ENCODE measurements at regions not wholly inside any gene's neighbourhood (a gene's known extent, or its start where the extent isn't known, plus 50 kb on each side); places are given as distances from the start of the nearest gene placed in this dataset.
A peak's percentile ranks its signal among the peaks of the same experiment; 100 is the strongest.
"Not testable (repeated sequence)": the region's sequence is repeated elsewhere in the genome, so short reads cannot be mapped to it uniquely, and the experiment has no call there.

DNA sequence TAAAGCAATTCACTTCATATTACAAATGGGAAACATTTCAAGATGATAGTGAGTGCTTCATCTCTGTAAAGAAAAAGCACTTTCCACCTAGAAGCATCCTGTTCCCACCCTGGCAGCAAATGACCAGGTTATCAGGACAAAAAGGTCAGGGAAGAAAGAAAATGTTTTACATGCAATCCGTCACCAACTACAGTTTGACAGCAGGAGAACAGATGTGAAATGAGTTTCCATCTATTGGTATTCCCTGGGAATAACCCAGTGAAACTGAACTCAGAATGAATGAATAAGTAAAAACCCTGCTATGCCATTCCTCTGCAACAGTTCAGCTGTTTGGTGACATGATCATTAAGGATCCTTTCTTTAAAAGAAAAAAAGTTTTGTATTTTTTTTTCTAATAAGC is 67.6 kb downstream of the HTR1A start:
- no peak for DNase-seq

DNA sequence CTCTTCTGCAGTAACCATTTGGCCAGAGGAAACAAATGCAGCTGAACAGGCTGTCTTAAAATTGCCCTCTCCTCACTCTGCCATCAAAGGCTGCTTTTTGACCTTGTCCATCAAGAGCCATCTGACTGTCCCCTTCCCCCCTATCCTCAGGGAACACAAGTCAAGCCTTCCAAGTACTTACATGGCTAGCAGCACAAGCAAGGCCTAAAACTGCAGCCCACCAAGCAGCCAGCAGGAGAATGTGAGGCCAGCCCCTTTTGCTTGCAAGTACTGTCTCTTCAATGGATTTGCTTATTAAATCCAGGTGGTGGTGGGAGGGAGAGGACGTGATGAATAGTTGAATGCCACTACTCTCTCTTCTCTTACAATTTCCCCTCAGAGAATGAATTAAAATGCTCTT is 83.5 kb downstream of the HTR1A start:
- no peak for DNase-seq

DNA sequence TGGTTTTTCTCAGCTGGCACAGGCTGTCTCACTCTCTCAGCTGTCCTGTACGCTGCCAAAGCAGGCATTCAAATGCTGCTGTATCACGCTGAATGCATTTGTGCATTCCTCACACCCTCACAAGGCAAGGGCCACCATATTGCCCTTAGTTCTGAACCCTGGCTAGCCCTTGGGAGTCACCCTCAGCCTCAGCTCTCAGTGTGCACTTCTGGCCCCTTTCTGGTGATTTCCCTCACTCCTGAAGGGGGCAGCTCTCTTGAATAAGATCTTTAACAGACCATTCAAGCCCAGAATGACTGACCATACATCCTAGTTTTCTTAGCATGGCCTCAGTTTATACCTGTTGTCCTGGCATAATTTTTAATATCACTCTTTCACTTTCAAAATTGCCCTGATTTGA is 84.3 kb downstream of the HTR1A start:
- DNase-seq, result no peak

DNA sequence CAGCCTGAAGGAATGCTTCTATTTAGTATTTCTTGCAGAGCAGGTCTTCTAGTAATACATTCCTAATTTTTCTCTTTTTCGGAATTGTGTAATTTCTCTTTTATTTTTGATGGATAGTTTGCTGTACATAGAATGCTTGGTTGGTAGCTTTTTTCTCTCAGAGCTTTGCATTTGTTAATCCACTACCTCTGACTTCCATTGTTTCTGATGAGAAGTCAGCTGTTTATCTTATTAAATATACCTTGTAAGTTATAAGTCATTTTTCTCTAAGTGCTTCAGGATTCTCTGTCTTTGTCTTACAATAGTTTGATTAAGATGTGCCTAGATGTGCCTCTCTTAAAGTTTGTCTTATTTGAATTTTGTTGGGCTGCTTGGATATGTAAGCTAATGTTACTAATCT is 101.9 kb downstream of the HTR1A start:
- no peak for DNase-seq

DNA sequence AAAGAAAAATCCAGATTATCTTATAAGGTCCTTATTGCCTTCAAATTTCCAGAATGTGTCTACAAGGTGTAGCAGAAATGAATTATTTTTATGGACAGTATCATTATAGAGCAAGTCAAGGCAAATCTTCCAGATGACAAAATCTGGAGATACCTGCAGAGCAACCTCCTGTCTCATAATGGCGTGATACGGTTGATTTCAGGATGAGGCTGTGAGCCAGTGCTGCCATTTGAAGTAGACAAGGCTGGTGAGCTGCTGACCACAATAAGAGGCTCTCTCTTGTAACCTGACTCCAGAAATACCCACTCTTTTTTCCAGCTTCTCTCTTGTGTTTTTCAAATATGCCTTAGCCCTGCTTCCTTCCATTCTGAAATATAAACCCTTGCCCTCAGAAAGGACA is 108.2 kb downstream of the HTR1A start:
- DNase-seq, result peak; percentile 69

DNA sequence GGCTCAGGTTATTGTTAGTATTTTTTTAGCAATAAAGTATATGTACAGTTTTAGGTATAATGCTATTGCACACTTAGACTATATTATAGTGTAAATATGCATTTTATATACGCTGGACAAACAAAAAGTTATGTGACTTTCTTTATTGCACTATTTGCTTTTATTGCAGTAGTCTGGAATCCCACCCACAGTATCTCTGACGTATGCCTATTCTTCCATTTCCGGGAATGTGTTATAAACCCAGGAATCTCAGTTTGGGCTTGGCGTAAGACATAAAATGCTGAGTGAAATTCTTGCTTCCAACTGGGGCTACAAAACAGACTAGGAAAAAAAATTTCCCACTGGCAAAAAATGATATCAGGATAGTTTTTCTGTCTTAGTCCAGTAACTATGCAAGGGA is 119.1 kb downstream of the HTR1A start:
- DNase-seq, result no peak

DNA sequence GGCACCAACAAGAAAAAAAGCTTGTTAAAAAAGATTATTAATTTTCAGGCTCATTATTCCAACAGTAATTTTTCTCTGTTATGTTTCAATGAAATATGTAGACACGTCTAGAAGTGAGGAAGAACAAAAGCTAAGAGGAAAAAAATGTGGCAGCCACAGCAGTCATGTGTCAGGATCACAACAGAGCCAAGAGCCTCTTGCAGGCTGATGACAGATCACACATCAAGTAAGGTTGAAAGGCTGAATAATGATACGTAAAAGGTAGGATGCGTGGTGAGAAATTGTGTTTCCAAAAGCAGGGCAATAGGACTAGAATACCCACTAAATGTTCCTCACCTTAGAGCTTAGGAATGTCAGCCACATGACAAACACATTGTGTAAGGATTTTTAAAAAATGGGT is 124.8 kb downstream of the HTR1A start:
- DNase-seq, result no peak

DNA sequence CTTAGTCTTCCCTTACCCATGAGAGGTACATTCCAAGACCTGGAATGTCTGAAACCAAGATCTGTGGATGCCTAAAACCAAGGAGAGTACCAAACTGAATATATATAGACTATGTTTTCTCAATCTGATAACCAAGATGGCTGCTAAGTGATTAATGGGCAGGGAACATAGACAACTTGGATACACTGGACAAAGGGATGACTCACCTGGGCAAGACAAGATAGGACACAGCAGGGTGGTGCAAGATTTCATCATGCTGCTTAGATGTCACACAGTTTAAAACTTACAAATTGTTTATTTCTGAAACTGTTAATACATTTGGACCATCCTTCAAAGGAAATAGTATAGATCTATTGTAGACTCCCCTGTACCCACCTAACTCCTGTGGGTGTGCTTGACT is 130.9 kb downstream of the HTR1A start:
- no peak for DNase-seq

DNA sequence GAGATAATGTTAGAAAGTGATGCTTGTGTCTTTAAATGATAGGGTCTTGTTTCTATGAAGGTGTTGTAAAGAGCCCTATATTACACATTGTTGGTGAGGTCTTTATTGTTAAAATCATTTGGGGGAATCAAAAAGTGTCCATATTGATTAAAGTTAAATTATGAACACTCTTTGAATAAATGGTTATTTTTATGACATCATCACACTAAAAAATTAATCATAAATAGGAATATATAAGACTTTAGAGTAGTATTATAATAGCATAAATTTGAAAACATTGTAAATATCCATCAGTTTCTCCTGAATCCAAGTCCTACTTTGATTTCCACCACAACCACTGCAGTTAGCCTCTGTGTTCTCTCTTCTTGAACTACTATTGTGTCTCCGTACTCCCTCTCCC is 136.3 kb downstream of the HTR1A start:
- DNase-seq, result no peak

DNA sequence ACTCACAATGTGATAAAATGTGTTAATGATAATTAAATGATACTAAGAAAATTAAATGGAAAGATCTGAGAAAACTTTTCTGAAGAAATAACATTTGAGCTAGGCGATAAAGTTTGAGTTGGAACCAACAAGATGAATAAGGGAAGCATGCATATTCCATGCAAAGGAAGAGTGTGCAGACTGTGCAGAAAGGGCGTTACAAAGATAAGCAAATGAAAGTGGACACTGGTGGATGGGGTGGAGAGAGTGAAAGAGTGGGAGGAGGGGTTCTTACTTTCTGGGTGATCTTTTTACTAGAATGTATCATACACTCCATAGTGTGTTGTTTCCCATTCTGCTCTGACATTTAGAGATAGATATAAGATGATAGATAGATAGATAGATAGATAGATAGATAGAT is 138.7 kb downstream of the HTR1A start:
- DNase-seq, result no peak

DNA sequence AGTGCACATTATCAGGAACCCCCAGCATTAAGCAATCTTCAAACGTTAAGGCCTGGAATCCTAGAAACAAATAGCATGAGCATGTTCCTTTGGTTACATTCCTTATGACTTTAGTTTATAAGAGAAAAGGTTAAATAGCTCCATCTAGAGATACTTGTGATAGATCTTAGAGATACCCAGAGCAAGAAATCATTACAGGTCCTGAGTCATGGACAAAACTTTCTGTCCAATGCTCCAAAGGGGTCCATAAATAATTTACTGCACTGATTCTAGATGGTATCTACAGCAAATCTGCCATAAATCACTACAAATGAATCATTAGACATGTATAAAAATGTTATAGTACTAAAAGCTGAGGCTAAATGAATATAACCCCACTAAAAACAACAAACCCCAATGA is 139.6 kb downstream of the HTR1A start:
- no peak for DNase-seq

DNA sequence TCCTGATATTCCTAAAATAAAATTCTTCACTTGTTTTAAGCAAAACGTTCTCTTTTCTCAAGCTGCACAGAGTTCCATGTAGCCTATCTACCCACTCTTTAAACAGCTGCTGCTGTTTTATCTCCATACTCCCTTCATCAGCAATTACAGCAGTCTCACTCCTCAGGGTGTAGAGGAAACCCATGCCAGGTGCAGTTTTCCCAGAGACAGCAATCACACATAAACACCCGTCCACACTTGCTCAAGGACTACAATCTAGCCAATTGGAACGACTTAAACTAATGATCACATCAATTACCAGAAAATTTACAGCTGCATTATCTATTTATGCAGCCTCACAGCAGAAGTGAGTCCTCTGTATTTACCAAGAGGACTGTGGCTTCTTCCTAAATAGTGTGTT is 141.7 kb downstream of the HTR1A start:
- DNase-seq, result peak; percentile 17

DNA sequence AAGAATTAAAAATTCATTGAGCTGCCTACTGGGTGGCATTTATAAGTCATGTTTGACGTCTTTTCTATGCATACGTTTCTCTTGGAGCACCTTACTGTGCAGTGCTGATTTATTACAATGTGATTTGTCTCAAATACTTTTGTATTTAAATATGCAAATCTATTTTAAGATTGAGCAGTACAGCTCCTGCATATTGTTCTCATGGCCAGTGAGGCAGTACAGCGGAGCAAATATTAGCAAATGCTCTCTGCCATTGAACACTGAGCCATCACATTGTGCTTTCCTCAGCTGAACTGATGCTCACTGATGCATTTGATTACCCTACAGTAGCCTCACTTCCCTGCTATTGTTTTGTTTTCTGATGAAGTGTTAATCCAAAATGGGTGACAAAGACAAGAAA is 149.6 kb downstream of the HTR1A start:
- no peak for DNase-seq

DNA sequence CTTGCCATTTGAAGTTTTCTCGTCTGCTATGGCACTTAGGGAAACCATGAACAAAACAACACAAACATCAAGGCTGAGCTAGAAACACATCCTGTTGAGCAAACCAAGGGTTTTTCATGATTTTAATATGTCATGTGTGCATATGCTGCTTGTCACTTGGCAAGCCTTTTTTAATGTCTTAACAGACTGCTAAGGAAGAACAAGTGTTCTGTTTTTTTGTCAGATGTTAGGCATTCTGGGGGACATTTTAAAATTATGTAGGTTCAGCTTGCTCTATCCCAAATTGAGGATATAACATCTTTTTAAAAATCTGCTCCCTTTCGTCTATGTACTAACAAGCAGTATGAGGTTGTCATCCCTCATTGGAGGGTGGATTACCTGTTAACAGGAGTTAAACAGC is 150.3 kb downstream of the HTR1A start:
- no peak for DNase-seq

DNA sequence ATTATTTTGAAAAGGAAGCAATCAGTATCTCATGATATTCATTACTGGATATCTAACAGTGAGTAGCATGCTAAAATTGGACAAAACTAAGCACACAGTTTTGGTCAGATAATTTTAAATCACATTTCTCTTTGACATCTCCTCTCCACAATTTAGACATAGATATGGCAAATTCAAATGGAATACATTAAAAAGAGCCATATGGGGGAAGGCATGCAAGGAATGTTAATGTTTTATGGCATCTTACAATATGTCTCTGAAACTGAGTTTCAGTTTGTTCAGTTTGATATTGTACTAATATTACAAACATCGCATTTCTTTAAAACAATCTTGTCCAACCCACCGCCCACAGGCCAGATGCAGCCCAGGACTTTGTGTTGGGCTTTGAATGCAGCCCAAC is 151.0 kb downstream of the HTR1A start:
- no peak for DNase-seq

DNA sequence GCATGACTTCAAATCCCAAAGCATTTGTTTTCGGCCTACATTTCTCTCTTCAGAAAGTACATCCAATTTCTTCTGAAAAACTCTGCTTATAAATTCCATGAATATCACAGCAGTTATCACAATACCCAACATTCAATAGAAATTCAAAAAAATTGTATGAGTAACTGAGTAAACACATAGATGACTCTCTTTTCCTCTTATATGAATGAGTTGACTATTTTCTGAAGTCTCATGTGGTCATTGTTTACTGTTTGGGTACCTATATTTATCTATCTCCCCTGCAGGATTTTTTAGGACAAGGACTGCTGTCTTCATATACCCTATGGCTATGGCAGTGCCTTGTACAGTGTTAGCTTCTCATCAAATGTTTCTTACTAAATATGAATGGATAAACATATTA is 157.1 kb downstream of the HTR1A start:
- DNase-seq, result no peak

DNA sequence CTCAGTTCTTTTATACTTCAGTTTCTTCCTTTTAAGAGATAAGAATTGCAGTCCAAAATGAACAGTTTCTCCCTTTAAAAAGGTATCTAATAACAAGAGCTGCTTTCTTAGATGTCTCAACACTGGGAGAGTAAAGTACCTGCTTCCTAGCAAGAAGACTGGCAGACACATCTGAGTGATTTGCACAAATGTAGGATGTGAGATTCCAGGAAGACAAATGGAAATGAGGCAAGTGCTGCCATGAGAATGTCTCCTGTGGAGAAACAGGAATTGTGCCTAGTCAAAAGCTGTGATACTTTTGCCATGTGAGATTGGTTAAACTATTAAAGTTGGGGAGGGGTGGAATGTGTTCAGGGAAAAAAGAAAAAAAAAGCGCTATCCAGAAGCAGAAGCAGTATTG is 159.1 kb downstream of the HTR1A start:
- DNase-seq, result no peak

DNA sequence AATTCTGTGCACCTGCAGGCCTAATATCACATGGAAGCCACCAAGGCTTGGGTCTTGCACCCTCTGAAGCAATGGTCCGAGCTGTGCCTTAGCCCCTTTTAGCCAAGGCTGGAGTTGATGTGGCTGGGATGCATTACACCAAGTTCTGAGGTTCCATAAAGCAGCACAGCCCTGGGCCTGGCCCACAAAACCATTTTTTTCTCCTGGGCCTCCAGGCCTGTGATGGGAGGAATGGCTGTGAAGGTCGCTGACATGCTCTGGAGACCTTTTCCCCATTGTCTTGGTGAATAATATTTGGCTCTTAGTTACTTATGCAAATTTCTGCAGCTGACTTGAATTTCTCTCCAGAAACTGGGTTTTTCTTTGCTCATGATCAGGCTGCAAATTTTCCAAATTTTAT is 167.3 kb downstream of the HTR1A start:
- no peak for DNase-seq

DNA sequence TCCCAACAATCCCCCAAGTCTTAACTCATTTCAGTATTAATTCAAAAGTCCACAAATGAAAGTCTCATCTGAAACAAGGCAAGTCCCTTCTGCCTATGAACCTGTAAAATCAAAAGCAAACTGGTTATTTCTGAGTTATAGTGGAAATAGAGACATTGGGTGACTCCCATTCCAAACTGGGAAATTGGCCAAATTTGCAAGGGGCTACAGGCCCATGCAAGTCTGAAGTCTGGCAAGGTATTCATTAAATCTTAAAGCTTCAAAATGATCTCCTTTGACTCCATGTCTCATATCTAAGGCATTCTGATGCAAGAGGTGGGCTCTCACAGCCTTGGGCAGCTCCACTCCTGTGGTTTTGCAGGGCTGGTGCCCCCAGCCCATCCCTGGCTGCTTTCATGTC is 167.9 kb downstream of the HTR1A start:
- no peak for DNase-seq

DNA sequence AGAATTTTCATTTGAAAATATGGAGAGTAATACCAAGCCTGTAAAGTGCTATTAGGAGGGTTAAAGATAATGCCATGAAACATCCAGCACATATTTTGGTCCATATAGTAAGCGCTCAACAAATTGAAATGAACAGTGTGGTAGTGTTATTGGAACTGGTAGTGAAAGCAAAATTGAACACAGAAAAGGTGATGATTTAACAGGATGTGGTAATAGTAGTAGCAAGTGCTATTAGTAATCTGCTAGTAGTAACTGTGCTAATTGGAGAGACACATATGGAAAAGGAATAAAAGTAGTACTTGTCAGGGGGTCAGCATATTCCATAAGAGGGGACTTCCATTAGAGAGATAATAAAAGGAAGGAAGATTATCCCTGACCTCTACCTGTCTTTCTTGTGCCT is 187.3 kb downstream of the HTR1A start:
- no peak for DNase-seq

DNA sequence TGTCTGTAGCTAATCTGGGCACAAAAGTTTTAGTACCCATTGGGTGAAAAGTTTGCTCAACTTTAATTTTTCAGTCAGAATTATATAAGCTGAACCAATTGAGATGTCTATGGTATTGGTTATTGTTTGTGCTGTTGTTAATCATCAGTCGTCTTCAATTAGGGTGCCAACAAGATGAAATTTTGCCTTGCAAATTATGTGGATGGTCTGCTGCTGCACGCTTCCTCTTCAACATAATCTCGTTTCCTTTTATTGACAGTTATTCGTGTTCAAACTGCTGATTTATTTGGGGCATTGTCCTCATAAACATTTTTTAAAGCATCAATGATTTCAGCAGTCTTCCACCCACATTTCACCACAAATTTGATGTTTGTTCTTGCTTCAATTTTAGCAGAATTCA is 194.0 kb downstream of the HTR1A start:
- DNase-seq, result no peak

DNA sequence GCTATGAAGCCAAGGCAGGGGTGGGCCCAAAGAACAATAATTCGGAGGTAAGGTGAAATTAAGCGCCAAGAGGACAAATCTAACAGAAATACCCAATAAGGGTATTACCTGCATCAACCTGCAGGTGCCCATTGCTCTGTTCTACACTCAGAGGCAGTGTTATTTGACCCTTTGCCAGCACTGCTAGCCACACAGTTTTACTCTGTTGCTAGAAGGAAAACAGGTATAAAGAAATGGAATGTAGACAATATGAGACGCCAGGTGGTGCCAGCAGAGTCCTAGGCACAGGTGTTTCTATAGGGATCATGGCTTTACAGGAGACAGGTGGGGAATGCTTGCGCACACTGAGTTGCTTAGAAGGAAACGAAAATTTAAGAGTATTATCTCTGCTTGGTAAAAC is 201.3 kb downstream of the HTR1A start:
- no peak for DNase-seq

DNA sequence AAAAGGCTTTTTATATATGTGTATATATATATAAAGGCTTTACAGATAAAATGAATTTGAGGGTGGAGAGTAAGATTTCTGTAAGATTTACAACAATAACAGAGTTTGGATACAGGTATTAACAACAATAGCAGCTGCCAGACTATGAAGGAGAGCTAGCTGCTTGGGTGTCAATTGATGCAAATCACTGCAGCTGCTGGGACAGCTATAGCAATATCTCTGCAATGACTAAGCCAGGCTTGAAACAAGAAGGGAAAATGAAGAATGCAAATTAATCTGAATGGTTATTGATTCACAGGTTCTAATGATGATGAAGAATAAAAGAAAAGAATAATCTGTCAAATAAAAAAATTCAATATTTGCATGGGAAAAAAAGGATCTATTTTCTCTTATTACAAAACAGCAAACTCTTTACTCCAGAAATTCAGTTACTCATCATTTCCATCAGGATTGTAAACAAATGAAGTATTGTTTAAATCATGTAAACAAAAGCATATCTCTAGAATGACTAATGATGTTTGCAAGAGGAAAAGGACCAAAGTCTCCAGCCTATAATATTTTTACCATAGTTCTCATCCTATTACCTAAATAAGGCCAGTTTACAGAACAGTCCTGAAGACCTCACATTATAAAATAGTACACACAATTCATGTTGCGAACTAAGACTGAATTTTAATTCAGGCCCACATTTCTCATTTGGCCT is 219.0 kb downstream of the HTR1A start:
- no peak for DNase-seq

DNA sequence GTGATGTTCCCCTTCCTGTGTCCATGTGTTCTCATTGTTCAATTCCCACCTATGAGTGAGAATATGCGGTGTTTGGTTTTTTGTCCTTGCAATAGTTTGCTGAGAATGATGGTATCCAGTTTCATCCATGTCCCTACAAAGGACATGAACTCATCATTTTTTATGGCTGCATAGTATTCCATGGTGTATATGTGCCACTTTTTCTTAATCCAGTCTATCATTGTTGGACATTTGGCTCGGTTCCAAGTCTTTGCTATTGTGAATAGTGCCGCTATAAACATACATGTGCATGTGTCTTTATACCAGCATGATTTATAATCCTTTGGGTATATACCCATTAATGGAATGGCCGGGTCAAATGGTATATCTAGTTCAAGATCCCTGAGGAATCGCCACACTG is 229.4 kb downstream of the HTR1A start:
- not testable (repeated sequence) for DNase-seq

DNA sequence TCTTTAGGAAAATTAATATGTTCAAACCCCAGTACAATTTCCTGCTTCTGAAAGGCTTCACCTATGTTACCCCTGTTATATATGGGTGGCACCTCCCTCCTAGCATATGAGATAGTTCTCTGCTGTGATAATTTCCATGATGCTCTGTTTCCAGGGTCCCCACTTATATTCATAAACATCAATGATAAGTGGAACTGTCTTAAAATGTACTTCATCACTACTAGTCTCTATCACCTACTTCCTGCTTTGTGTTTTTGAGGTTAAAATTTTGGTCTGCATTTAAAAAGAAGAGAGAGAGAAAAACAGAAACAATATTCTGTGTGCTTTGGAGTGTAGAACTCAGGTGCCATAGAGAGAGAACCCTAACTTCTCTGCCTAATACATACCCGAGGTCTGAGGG is 234.7 kb downstream of the HTR1A start:
- DNase-seq, result no peak

DNA sequence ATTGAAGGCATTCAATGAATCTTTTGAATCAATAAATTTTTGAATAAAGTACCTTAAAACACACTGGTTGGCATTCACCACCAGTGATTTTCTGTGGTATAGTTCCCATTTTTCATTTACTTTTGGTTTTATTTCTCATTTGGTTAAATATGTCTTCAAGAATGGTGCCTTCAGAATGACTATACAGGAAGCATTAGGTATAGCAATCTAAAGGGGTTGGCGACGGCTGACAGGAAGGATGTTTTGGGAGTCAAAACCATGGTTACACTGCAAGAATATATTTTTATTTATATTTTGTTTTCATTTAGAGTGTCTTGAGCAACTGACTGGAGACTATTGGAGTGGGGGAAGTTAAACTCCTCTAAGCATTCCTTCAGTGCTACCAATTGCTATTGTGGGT is 235.7 kb downstream of the HTR1A start:
- no peak for DNase-seq
